H1 (cell line): ENCODE measurements at regions not wholly inside any gene's neighbourhood (a gene's known extent, or its start where the extent isn't known, plus 50 kb on each side); places are given as distances from the start of the nearest gene placed in this dataset.
A peak's percentile ranks its signal among the peaks of the same experiment; 100 is the strongest.

Experiments
- CREB1 ChIP-seq: IDR thresholded peaks from 2 replicates; pipeline ENCODE4 v1.6.1; 2012; ENCODE audit warnings: inconsistent platforms
- KDM1A ChIP-seq: fragments of 200-600, 300-600 bp; sonication (generic); IDR thresholded peaks from 2 replicates; pipeline ENCODE4 v1.7.1; 2016; ENCODE audit warnings: mild to moderate bottlenecking, low read length, borderline replicate concordance
- POLR2AphosphoS5 ChIP-seq: IDR thresholded peaks from 2 replicates; pipeline ENCODE4 v1.6.1; 2011; ENCODE audit warnings: low read depth, low read length
- RAD21 ChIP-seq, 2 experiments: IDR thresholded peaks in 1 of 2; conservative IDR thresholded peaks in 1 of 2; 2 replicates each; pipeline ENCODE4 v1.6.1; 2011; ENCODE audit warnings: low read depth in 2 of 2, low read length in 2 of 2, improper control_type of control experiment in 1 of 2, inconsistent platforms in 1 of 2, mild to moderate bottlenecking in 1 of 2, moderate library complexity in 1 of 2
- SP1 ChIP-seq: IDR thresholded peaks from 2 replicates; pipeline ENCODE4 v1.6.1; 2011; ENCODE audit warnings: low read depth, low read length
- SUZ12 ChIP-seq: fragments of 200-600 bp; sonication (generic); IDR thresholded peaks from 2 replicates; pipeline ENCODE4 v1.6.1; 2012; ENCODE audit warnings: mild to moderate bottlenecking, inconsistent platforms, low read length, moderate library complexity, mixed read lengths
- TCF12 ChIP-seq: IDR thresholded peaks from 2 replicates; pipeline ENCODE4 v1.6.1; 2011; ENCODE audit warnings: low read depth, mild to moderate bottlenecking, low read length

DNA sequence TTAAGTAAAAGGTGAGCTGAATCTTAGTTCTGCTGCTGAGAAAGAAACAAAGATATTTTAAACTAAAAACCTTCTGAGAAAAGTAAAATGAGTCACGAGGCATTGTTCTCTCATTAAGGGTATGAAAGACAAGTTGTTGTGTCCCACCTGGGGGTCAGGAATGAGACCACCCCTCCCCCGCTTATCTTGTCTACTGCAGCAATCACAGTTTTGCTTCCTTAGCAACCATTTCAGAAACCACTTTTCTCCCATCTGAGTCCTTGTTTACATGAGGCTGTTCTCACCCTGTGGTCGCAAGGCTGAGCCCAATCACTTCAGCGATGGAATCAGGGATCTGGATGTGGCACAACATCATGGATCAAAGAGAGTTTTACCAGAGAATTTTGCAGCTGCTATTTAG, 377.6 kb upstream of the NETO1 start (continued):
- no peak for TF ChIP-seq RAD21 (IDR thresholded peaks at IDR 0.05 in 1 of 2, conservative IDR thresholded peaks at IDR 0.05 in 1 of 2; ENCODE audit: low read depth in 2 of 2, low read length in 2 of 2)
- TF ChIP-seq POLR2AphosphoS5, result no peak
- TF ChIP-seq SP1, result peak; percentile 86
- TF ChIP-seq CREB1, result no peak
- no peak for TF ChIP-seq SUZ12
- 0 out of 2 replicates have a peak, but pooled peaks have one; percentile 23 for TF ChIP-seq TCF12
- TF ChIP-seq KDM1A, result no peak
